ENCODE measurements at regions not wholly inside any gene's neighbourhood (a gene's known extent, or its start where the extent isn't known, plus 50 kb on each side); places are given as distances from the start of the nearest gene placed in this dataset.
A peak's percentile ranks its signal among the peaks of the same experiment; 100 is the strongest.

DNA sequence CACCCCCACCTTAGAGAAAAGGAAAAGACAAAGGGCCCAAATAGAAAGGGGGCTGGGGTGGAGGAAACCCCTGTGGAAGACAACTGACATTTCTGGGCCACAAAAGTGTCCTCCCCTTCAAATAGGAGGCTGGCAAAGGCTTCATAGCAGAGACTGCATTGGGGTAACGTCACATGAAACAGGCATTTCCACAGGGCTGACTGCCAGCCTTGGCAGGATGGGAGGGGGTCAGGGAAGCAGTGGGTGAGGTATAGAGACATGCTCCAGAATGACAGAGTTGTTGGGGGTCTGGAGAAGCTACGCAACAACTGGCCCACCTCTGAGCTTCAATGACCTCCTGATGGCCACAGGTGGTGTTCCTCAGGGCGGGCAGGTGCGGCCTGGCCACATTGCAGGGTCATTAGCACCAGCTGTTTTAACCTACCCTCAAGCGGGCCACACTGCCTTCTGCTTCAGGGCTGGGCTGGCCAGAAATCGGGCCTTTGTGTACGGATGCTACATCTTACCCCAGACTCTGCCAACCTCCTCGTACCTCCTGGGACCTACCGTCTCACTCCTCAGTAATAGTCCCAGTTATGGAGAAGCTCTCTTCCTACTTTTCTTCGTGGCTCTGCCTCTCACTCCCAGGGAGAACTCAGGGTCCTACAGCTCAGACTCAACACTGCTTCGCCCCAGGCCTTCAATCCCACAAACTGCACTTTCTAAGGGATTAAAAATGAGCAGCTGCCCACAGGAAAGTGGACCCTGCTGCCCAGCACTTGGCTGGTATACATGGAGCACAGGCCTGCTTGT, 160.0 kb upstream of the NCAM1 start:
- no peak for DNase-seq (ENCODE audit: low spot score in 2 of 2)
- H3K9me3 ChIP-seq: no peaks in the 10 kb centered on the region
- H3K27ac ChIP-seq: peak overlapping the region; percentile 2 to 38
- TF ChIP-seq, protein P1, sequence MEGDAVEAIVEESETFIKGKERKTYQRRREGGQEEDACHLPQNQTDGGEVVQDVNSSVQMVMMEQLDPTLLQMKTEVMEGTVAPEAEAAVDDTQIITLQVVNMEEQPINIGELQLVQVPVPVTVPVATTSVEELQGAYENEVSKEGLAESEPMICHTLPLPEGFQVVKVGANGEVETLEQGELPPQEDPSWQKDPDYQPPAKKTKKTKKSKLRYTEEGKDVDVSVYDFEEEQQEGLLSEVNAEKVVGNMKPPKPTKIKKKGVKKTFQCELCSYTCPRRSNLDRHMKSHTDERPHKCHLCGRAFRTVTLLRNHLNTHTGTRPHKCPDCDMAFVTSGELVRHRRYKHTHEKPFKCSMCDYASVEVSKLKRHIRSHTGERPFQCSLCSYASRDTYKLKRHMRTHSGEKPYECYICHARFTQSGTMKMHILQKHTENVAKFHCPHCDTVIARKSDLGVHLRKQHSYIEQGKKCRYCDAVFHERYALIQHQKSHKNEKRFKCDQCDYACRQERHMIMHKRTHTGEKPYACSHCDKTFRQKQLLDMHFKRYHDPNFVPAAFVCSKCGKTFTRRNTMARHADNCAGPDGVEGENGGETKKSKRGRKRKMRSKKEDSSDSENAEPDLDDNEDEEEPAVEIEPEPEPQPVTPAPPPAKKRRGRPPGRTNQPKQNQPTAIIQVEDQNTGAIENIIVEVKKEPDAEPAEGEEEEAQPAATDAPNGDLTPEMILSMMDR (IDR thresholded peaks at IDR 0.05): no peak
- H3K27me3 ChIP-seq: no peaks in the 10 kb centered on the region
- peaks cover 0 to under 1% of the 10 kb centered on the region in 2 donors for H3K4me1 ChIP-seq
- intact Hi-C loops (cut with DNase I): no loop called here
- no peak overlapping the region for H3K4me3 ChIP-seq
- H3K36me3 ChIP-seq: no peaks in the 10 kb centered on the region

DNA sequence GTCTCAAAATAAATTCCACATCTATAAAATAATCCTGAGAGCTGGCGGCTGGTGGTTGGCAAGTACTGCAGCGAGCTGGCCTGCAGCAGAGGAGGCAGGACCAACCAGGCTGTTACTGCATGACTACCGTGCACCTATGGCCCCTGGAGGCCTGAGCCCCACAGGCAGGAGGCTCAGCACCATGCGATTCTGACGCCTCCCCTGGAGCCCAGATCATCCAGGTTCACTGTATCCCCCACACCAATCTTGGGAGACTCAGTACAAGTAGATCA, 159.5 kb upstream of the NCAM1 start:
- no peak overlapping the region for H3K4me3 ChIP-seq
- TF ChIP-seq, protein P1 (IDR thresholded peaks at IDR 0.05): no peak
- DNase-seq (ENCODE audit: low spot score in 2 of 2): no peak
- no peaks in the 10 kb centered on the region for H3K9me3 ChIP-seq
- no peaks in the 10 kb centered on the region for H3K27me3 ChIP-seq
- no peaks in the 10 kb centered on the region for H3K36me3 ChIP-seq
- H3K27ac ChIP-seq: peak overlapping the region; percentile 2 to 38
- no peaks in the 10 kb centered on the region for H3K4me1 ChIP-seq
- intact Hi-C loops (cut with DNase I): no loop called here

DNA sequence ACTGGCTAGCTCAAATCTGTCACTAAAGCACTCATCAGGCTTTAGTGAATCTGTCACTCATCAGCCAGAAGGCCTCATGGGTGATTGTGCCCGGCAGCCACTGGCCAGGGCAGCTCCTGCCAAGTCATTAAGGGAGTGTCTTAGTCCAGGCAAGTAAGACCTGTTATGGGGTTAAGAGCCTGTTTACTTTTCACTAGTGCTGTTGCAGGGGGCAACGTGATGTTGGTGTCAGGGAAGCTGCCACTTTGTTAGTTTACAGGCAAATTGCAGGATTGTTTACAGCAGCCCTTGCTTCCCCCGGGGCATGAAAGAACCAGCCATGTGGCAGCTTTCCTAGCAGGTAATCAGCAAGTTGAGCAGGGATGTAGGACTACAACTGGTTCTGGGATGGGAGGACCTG, 155.6 kb upstream of the NCAM1 start:
- H3K4me1 ChIP-seq: peaks cover 0 to 3% of the 10 kb centered on the region in 2 donors
- H3K27ac ChIP-seq: no peak overlapping the region
- intact Hi-C loops (cut with DNase I): no loop called here
- no peak for DNase-seq (ENCODE audit: low spot score in 2 of 2)
- TF ChIP-seq, protein P1 (IDR thresholded peaks at IDR 0.05): no peak
- no peaks in the 10 kb centered on the region for H3K27me3 ChIP-seq
- H3K4me3 ChIP-seq: no peak overlapping the region
- H3K9me3 ChIP-seq: no peaks in the 10 kb centered on the region
- no peaks in the 10 kb centered on the region for H3K36me3 ChIP-seq

DNA sequence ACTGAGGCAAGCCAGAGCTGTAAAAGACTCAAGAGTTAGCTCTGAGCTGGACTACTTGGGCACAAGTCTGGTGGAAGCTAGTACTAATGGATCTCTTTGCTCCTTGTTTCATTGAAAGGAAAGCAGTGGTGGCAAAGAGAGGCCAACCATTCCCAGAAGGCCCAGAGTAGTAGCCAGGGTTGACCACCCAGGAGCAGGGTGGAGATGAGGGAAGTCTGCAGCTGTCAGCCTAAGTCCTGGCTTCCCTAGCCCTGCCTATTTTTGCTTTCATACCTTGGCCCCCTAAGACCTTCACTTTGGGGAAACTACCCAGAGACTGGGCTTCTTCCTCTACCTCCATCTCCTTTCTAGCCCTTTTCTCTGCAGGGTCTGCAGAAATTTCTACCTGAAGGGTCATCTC, 155.0 kb upstream of the NCAM1 start:
- Histone ChIP-seq H3K4me3 (no peak overlapping the region), H3K36me3 (no peaks in the 10 kb centered on the region), H3K4me1 (peaks cover 0 to 3% of the 10 kb centered on the region in 2 donors), H3K27ac (no peak overlapping the region), H3K27me3 (no peaks in the 10 kb centered on the region), H3K9me3 (no peaks in the 10 kb centered on the region)
- intact Hi-C loops (cut with DNase I): no loop called here
- DNase-seq (ENCODE audit: low spot score in 2 of 2): no peak
- TF ChIP-seq, protein P1 (IDR thresholded peaks at IDR 0.05): no peak

DNA sequence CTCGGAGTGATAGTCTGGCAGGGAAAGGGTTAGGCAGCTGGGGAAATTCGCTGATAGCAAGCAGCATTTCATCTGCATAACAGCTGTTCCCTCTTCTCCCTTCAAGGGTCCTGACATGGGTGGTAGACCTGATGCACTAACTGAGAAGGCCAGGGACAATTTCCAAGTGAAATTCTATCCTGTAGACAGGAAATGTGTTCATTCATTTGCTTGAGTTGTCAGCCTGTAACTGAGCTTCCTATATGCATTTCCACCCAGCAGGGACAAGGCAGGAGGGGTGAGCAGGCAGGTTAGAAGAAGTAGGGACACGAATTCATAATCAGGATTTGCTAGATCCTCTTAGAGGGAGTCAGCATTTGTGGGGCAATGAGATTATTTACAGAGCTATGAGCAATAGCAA, 154.3 kb upstream of the NCAM1 start:
- H3K27ac ChIP-seq: no peak overlapping the region
- intact Hi-C loops (cut with DNase I): no loop called here
- H3K36me3 ChIP-seq: no peaks in the 10 kb centered on the region
- H3K4me1 ChIP-seq: peaks cover 0 to 3% of the 10 kb centered on the region in 2 donors
- no peaks in the 10 kb centered on the region for H3K9me3 ChIP-seq
- DNase-seq (ENCODE audit: low spot score in 2 of 2): no peak
- TF ChIP-seq, protein P1 (IDR thresholded peaks at IDR 0.05): no peak
- no peak overlapping the region for H3K4me3 ChIP-seq
- no peaks in the 10 kb centered on the region for H3K27me3 ChIP-seq

DNA sequence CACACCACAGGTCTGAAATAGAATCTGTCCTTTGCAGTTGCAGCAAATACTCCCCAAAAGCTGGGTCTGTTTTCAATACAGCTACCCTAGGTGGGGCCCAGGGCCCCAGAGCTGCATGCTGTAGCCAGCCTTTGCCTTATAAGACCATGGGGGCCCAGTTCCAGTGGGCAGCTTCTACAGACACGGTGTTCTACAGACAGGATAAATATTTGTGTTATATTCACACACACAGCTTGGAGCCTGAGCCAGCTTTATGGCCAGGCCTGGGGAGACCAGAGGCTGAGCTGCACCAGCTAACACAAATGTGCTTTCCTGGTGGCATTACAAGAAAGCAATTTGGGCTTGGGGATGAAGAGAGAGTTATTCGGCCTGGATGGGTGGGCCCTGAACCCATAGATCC, 151.8 kb upstream of the NCAM1 start:
- H3K27ac ChIP-seq: no peak overlapping the region
- DNase-seq (ENCODE audit: low spot score in 2 of 2): no peak
- H3K9me3 ChIP-seq: no peaks in the 10 kb centered on the region
- H3K36me3 ChIP-seq: no peaks in the 10 kb centered on the region
- intact Hi-C loops (cut with DNase I): no loop called here
- TF ChIP-seq, protein P1 (IDR thresholded peaks at IDR 0.05): no peak
- H3K27me3 ChIP-seq: no peaks in the 10 kb centered on the region
- H3K4me3 ChIP-seq: no peak overlapping the region
- H3K4me1 ChIP-seq: peaks cover 0 to 3% of the 10 kb centered on the region in 2 donors
